ENCODE measurements at regions not wholly inside any gene's neighbourhood (a gene's known extent, or its start where the extent isn't known, plus 50 kb on each side); places are given as distances from the start of the nearest gene placed in this dataset.

DNA sequence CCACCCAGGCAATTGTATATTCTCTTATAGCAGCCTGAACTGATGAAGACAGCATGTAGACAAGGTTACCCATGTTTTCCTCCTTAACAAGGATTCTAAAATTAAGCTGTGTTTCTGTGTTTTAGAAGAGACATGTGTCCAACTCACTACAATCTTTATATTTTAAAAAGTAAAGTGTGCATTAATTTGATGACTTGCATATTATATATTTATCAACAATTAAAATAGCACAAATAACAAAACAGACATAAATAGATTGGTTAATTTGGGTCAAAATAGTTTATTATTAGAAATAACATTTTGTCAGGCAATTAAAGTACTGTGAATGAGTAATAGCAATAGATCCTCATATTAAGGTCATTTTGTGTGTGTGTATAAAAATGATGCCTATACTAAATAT, 357.1 kb downstream of the PDGFC start:
- TF ChIP-seq CTCF (IDR thresholded peaks at IDR 0.05), result no peak
- TF ChIP-seq POLR2A (IDR thresholded peaks at IDR 0.05), result no peak

All from esophagus squamous epithelium (tissue), 4 donors.